Heart left ventricle (tissue), 13 donors: ENCODE measurements at regions not wholly inside any gene's neighbourhood (a gene's known extent, or its start where the extent isn't known, plus 50 kb on each side); places are given as distances from the start of the nearest gene placed in this dataset.

ENCODE experiments used
- POLR2A ChIP-seq, 2 donors: fragments of 450-650 bp; IDR thresholded peaks; one replicate each; pipeline ENCODE4 v1.6.1; 2017; ENCODE audit warnings: antibody characterized with exemption in 2 of 2, mild to moderate bottlenecking in 2 of 2, moderate library complexity in 2 of 2
- TF ChIP-seq, protein P1 (sequence below), 12 donors: fragments of 200-600 bp; sonication (generic) in 4 of 12; IDR thresholded peaks; one replicate each; pipeline versions ENCODE4 v1.5.0 to v1.8.0; 2018 to 2022; ENCODE audit warnings: antibody characterized with exemption in 12 of 12, mild to moderate bottlenecking in 5 of 12
- donor health status: ischemic (EF 13 %, LVEDD 7.1; RV severe dilation, severe dysfunction).
- donor health status: DM: no; HTN: yes; CAD: no.
- donor health status: DM: no; HTN: no; CAD: no.
- donor health status: ischemic (EF 25% LVEDD 6.9; RV normal size, moderate dysfunction).
- donor health status: ischemic (EF 25% LVEDD 5.7; RV mildly dilated, moderate dysfunction).
- donor health status: ischemic (EF 35%, LVEDD 5.7; RV mildly dilated, moderate dysfunction).
- donor health status: nonischemic (EF 11% LVEDD 7.7; RV severe dilation, severe dysfunction).
- donor health status: DM: yes; HTN: yes; CAD: no.
- donor health status: PGD.
- donor health status: ischemic (EF 29% LVEDD 5.4; RV normal size, mild dysfunction).
- donor health status: nonischemic (EF 23%, LVEDD 6.1; RV moderate dilation, normal function).

DNA sequence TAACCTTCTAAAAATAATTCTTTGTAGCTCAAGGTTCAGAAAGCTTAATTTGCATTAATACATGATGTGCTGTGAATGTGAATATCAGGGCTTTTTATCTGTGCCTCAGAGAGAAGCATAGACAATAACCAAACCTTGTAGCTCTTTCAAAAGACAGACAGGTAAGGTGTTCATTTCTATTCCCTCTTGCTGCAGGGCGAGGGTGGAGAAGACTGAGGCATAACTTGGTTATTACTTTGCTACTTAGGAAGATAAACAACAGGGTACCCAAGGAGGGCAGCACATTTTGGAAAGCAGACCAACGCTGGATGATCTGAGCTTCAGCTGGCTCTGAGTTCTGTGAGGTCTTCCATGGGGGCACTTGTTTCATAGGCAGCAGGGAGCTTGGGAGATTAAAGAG is 408.6 kb upstream of the RARB start:
- TF ChIP-seq, protein P1, sequence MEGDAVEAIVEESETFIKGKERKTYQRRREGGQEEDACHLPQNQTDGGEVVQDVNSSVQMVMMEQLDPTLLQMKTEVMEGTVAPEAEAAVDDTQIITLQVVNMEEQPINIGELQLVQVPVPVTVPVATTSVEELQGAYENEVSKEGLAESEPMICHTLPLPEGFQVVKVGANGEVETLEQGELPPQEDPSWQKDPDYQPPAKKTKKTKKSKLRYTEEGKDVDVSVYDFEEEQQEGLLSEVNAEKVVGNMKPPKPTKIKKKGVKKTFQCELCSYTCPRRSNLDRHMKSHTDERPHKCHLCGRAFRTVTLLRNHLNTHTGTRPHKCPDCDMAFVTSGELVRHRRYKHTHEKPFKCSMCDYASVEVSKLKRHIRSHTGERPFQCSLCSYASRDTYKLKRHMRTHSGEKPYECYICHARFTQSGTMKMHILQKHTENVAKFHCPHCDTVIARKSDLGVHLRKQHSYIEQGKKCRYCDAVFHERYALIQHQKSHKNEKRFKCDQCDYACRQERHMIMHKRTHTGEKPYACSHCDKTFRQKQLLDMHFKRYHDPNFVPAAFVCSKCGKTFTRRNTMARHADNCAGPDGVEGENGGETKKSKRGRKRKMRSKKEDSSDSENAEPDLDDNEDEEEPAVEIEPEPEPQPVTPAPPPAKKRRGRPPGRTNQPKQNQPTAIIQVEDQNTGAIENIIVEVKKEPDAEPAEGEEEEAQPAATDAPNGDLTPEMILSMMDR (IDR thresholded peaks at IDR 0.05): no peak
- no peak for TF ChIP-seq POLR2A (IDR thresholded peaks at IDR 0.05)
